SH-SY5Y (cell line): ENCODE measurements at regions not wholly inside any gene's neighbourhood (a gene's known extent, or its start where the extent isn't known, plus 50 kb on each side); places are given as distances from the start of the nearest gene placed in this dataset.

ENCODE experiments used
- GATA2 ChIP-seq: IDR thresholded peaks from 2 replicates; pipeline ENCODE4 v1.6.1; 2011; ENCODE audit warnings: mild to moderate bottlenecking, low read depth, low read length
- GATA3 ChIP-seq: IDR thresholded peaks from 2 replicates; pipeline ENCODE4 v1.6.1; 2011; ENCODE audit warnings: low read depth, mild to moderate bottlenecking, low read length, moderate library complexity

- no peak for TF ChIP-seq GATA2
- no peak for TF ChIP-seq GATA3
Measured at GRCh38 chr2:195367809-195368208, 289.2 kb upstream of the SLC39A10 start.
